SU-DHL-6 (cell line): ENCODE measurements at regions not wholly inside any gene's neighbourhood (a gene's known extent, or its start where the extent isn't known, plus 50 kb on each side); places are given as distances from the start of the nearest gene placed in this dataset.

ENCODE experiments used
- H2AFZ ChIP-seq: fragments of 200-600 bp; sonication (generic); 2 replicates; pipeline ENCODE4 v1.6.1; 2014; ENCODE audit warnings: low read depth, mild to moderate bottlenecking, moderate library complexity, mixed read lengths, antibody characterized with exemption, low read length; ENCODE audit not compliant: severe bottlenecking
- H3F3A ChIP-seq: fragments of 200-600 bp; shearing (Covaris generic); 2 replicates; pipeline ENCODE4 v1.6.0; 2016; ENCODE audit warnings: antibody characterized with exemption, mild to moderate bottlenecking; ENCODE audit not compliant: insufficient read depth
- H3K27ac ChIP-seq: fragments of 200-600 bp; sonication (generic); 2 replicates; pipeline ENCODE4 v1.5.1; 2016; ENCODE audit warnings: low read depth, mild to moderate bottlenecking, low read length, moderate library complexity, mixed read lengths
- H3K27me3 ChIP-seq: fragments of 200-600 bp; sonication (generic), shearing (Covaris generic); 2 replicates; pipeline ENCODE4 v1.6.0; 2014; ENCODE audit warnings: mild to moderate bottlenecking, low read length
- H3K36me3 ChIP-seq: fragments of 200-600 bp; sonication (generic); 2 replicates; pipeline ENCODE4 v1.6.1; 2014; ENCODE audit warnings: mild to moderate bottlenecking, low read length, mixed read lengths
- H3K4me2 ChIP-seq: fragments of 300-600, 200-600 bp; shearing (Covaris generic), sonication (generic); 2 replicates; pipeline ENCODE4 v1.6.0; 2014; ENCODE audit warnings: low read length, low read depth, mild to moderate bottlenecking; ENCODE audit not compliant: poor library complexity, severe bottlenecking
- H3K4me3 ChIP-seq: fragments of 200-600 bp; sonication (generic); 2 replicates; pipeline ENCODE4 v1.5.1; 2014; ENCODE audit warnings: antibody characterized with exemption, low read length, mild to moderate bottlenecking, mixed read lengths; ENCODE audit not compliant: insufficient read depth, poor library complexity, severe bottlenecking
- H3K79me2 ChIP-seq: fragments of 200-600 bp; sonication (generic); 2 replicates; pipeline ENCODE4 v1.6.1; 2014; ENCODE audit warnings: mild to moderate bottlenecking, low read length, moderate library complexity; ENCODE audit not compliant: insufficient read depth
- H3K9ac ChIP-seq: fragments of 200-600 bp; sonication (generic); 2 replicates; pipeline ENCODE4 v1.7.0; 2014; ENCODE audit warnings: mild to moderate bottlenecking, low read length
- H3K9me2 ChIP-seq: fragments of 200-600 bp; sonication (generic); replicated peaks from 2 replicates; pipeline ENCODE4 v1.6.1; 2014; ENCODE audit warnings: low read length; ENCODE audit not compliant: insufficient read depth
- H3K9me3 ChIP-seq: fragments of 200-600 bp; sonication (generic); 2 replicates; pipeline ENCODE4 v1.6.1; 2014; ENCODE audit warnings: low read length, mixed read lengths; ENCODE audit not compliant: insufficient read depth
- H4K20me1 ChIP-seq: fragments of 200-600 bp; sonication (generic); 2 replicates; pipeline ENCODE4 v1.6.1; 2014; ENCODE audit warnings: low read depth, mild to moderate bottlenecking, antibody characterized with exemption, low read length, moderate library complexity, mixed read lengths
- EZH2phosphoT487 ChIP-seq: fragments of 200-600 bp; sonication (generic), shearing (Covaris generic); conservative IDR thresholded peaks from 2 replicates; pipeline ENCODE4 v1.6.1; 2018; ENCODE audit warnings: mild to moderate bottlenecking, antibody characterized with exemption, low read length, moderate library complexity, mixed read lengths
- TF ChIP-seq, protein P1 (sequence below): fragments of 200-600 bp; sonication (generic); IDR thresholded peaks from one replicate; pipeline ENCODE4 v1.5.1; 2017; ENCODE audit warnings: antibody characterized with exemption, mild to moderate bottlenecking, low read length, moderate library complexity; ENCODE audit not compliant: insufficient read depth, poor library complexity, severe bottlenecking

DNA sequence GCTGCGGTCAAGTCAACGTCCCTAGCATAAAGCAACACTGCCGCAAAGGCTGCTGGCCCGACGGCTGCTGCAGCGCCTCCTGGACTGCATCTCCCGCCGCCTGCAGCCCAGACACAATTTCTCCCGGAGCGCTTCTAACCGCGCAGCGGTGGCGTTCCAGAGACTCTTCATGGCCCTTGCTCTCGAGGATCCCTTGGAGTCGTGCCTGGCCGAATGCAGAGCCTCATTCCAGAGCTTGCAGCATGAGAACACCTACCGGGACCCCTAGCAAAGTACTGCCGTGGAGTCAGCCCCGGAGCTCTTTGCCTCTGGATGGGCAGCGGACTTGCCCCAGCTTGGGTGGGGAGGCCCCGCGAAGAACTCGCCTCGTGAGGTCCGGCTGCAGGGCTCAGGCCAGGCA lies 79.7 kb upstream of the ZNF32 start:
- no peaks in the 10 kb centered on the region for H3K27me3 ChIP-seq
- H3K9me3 ChIP-seq, result peaks cover 4% of the 10 kb centered on the region; the same call in 1 of the 2 replicates
- 0 out of 2 replicates have a peak, but pooled peaks cover 3% of the 10 kb centered on the region for H3K36me3 ChIP-seq
- H3K27ac ChIP-seq, result no peak overlapping the region
- H3K9ac ChIP-seq, result no peak overlapping the region
- H4K20me1 ChIP-seq, result no peaks in the 10 kb centered on the region
- TF ChIP-seq, protein P1, sequence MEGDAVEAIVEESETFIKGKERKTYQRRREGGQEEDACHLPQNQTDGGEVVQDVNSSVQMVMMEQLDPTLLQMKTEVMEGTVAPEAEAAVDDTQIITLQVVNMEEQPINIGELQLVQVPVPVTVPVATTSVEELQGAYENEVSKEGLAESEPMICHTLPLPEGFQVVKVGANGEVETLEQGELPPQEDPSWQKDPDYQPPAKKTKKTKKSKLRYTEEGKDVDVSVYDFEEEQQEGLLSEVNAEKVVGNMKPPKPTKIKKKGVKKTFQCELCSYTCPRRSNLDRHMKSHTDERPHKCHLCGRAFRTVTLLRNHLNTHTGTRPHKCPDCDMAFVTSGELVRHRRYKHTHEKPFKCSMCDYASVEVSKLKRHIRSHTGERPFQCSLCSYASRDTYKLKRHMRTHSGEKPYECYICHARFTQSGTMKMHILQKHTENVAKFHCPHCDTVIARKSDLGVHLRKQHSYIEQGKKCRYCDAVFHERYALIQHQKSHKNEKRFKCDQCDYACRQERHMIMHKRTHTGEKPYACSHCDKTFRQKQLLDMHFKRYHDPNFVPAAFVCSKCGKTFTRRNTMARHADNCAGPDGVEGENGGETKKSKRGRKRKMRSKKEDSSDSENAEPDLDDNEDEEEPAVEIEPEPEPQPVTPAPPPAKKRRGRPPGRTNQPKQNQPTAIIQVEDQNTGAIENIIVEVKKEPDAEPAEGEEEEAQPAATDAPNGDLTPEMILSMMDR, result no peak
- no peak for TF ChIP-seq EZH2phosphoT487
- no peaks in the 10 kb centered on the region for H3K9me2 ChIP-seq
- no peak overlapping the region for H3K4me3 ChIP-seq
- no peaks in the 10 kb centered on the region for H3F3A ChIP-seq
- H3K4me2 ChIP-seq, result no peak overlapping the region
- H2AFZ ChIP-seq, result no peak overlapping the region
- no peaks in the 10 kb centered on the region for H3K79me2 ChIP-seq

DNA sequence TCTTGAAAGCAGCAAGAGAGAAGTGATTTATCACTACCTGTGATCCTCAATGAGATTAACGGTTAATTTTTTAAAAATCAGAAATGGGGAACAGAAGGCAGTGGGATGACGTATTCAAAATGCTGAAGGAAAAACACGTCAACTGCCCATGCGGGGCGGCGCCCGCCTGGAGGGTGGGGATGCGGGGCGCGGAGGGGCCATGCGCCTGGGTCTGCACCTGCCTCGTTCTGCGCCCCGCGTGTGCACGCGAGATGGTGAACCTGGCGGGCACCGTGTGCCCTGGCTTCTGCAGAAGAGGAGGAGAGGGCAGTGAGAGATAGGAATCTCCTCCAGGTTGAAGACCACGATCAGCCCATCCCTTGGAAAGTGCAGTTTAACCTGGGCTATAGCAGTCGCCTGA lies 79.3 kb upstream of the ZNF32 start:
- H4K20me1 ChIP-seq, result no peaks in the 10 kb centered on the region
- no peak overlapping the region for H3K4me3 ChIP-seq
- H3K27me3 ChIP-seq, result no peaks in the 10 kb centered on the region
- H3K27ac ChIP-seq, result no peak overlapping the region
- H3K79me2 ChIP-seq, result no peaks in the 10 kb centered on the region
- H3F3A ChIP-seq, result no peaks in the 10 kb centered on the region
- no peak overlapping the region for H3K9ac ChIP-seq
- no peak overlapping the region for H3K4me2 ChIP-seq
- 0 out of 2 replicates have a peak, but pooled peaks cover 3% of the 10 kb centered on the region for H3K36me3 ChIP-seq
- H3K9me3 ChIP-seq, result peaks cover 4% of the 10 kb centered on the region; the same call in 1 of the 2 replicates
- TF ChIP-seq EZH2phosphoT487, result no peak
- TF ChIP-seq, protein P1, result no peak
- no peak overlapping the region for H2AFZ ChIP-seq
- H3K9me2 ChIP-seq, result no peaks in the 10 kb centered on the region

DNA sequence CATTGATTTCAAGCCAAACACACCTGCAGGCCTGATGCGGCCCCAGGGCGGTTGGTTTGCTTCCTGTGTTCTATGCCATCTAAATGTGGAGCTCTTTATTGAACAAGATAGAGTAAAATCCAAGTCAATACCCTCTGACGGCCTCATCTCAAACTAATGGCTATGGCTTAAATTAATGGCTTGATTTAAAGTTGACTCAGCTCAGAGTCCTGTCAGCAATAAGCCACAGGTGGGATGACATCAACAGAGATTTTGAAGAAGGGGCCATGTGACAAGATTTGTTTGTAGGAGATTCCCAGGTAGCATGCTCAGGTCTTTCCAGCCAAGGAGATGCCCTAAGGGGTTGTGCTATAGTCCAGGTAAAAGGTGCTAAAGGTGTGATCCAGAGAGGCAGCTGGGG lies 66.7 kb upstream of the ZNF32 start:
- TF ChIP-seq EZH2phosphoT487, result no peak
- TF ChIP-seq, protein P1, result no peak
- no peaks in the 10 kb centered on the region for H3F3A ChIP-seq
- no peaks in the 10 kb centered on the region for H3K9me2 ChIP-seq
- no peak overlapping the region for H3K4me2 ChIP-seq
- no peaks in the 10 kb centered on the region for H3K36me3 ChIP-seq
- no peaks in the 10 kb centered on the region for H3K79me2 ChIP-seq
- no peak overlapping the region for H2AFZ ChIP-seq
- H3K4me3 ChIP-seq, result no peak overlapping the region
- H3K9ac ChIP-seq, result no peak overlapping the region
- no peaks in the 10 kb centered on the region for H4K20me1 ChIP-seq
- no peaks in the 10 kb centered on the region for H3K9me3 ChIP-seq
- no peaks in the 10 kb centered on the region for H3K27me3 ChIP-seq
- no peak overlapping the region for H3K27ac ChIP-seq
